Panc1 (cell line): ENCODE measurements at regions not wholly inside any gene's neighbourhood (a gene's known extent, or its start where the extent isn't known, plus 50 kb on each side); places are given as distances from the start of the nearest gene placed in this dataset.

Source experiments
- CTCF ChIP-seq: fragments of 450-650 bp; IDR thresholded peaks from 2 replicates; pipeline ENCODE4 v1.5.1; 2017; ENCODE audit warnings: mild to moderate bottlenecking
- SIN3A ChIP-seq: IDR thresholded peaks from 2 replicates; pipeline ENCODE4 v1.6.1; 2012; ENCODE audit warnings: low read depth, mild to moderate bottlenecking, low read length, moderate library complexity, borderline replicate concordance; ENCODE audit not compliant: insufficient read depth

DNA sequence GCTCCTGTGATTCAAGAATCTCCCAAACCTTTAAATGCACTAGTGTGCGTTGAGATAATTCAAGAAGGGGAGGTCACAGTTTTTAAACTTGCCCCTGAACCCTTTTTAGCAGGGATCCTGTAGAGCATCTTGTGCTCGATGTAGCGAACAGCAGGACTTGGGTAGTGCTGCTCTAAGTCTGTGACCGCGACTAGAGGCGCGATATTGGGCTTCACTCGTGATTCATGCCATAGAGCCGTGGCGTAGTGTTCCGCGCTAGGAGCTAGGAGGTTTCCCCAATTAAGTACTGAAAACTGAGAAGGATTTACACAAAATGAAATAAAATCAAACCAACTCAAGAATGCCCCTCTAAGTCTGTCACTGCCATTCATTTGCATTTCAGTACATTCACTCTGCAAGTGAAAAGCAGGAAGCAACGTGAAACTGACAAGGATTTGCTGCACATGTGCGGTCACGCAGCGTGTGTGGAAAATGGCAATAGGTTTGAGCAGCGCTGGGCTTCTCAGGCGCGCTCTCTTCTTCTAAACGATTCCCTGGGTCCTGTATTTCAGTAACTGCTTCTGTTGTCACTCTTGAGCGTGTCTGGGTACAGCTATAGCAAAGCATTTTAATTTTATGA, 1135.9 kb upstream of the WWC1 start:
- TF ChIP-seq CTCF (no peak), SIN3A (no peak)
